ENCODE measurements at regions not wholly inside any gene's neighbourhood (a gene's known extent, or its start where the extent isn't known, plus 50 kb on each side); places are given as distances from the start of the nearest gene placed in this dataset.

DNA sequence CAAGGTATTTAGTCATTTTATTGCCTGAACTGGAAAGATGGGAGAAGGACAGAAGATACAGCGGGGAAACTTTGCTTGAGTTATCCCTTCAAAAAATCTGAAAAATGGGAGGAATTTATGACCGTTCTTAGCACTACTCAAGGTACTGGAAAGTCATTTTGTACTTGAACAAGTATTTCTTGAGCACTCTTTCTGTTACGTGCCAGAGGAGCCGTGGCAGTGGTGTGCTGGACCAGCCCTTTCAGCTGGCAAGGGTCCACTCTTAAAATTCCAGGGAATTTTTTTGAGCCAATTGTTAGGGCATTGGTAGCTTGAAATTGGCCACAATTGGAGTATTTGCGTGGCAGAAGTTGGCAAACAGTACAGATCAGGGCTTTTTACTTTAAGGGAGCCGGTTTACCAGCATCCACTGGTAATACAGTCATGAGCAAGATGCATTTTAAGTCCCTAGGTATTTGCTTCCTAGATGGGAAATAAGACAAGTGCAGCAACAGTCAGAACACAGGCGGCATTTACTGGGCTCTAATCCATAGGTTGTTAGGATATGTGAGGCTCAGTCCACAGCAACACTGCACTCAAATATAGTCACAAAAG lies 145.9 kb upstream of the ST8SIA2 start:
- TF ChIP-seq TOX (CRISPR knock-in tag; IDR thresholded peaks at IDR 0.05; ENCODE audit: borderline replicate concordance) (no peak), ZFP30 (CRISPR knock-in tag; IDR thresholded peaks at IDR 0.05) (no peak)
- no peak for ATAC-seq

DNA sequence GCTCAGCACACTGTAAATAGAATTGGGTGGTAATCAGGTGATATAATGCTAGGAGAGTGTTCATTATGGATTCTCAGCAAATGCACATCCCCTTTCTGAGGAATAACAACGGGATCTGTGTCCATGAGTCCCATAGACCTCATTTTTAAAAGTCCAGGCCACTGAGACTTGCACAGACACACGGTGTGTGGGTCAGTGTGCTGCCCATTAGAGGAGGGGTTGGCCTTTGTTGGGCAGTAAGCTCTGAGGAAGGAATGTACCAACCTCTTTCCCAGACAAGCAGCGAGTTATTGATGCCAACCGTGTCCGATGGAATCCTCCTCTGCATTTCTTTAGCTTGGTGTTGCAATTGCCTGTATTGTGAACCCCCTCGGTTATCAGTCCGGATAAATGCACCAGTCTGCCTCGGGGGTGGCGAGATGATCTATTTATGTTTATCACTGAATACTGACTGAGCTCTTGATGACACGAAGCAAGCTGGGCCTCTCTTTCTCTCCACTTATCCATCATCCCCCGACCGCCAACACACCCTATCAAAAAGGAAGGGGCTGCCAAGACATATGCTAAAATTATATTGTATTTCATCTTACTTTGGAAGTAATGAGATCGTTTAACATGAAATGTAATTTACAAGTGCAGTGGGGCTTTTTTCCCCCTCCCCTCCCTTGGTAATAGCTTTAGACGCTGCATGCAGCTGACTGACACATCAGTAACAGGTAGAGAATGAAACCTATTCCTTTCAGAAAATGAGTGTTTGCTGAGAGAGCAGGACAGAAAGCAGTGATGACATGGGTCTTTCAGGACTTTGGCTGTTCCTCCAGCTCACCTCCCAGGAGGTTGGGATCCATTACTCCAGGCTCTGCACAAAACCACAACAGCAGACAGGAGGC lies 126.6 kb upstream of the ST8SIA2 start:
- ATAC-seq, result no peak
- TF ChIP-seq RARB (CRISPR knock-in tag; IDR thresholded peaks at IDR 0.05) (no peak), CSDC2 (CRISPR knock-in tag; IDR thresholded peaks at IDR 0.05) (no peak), ARNTL (CRISPR knock-in tag; IDR thresholded peaks at IDR 0.05; ENCODE audit: borderline replicate concordance, low read depth) (no peak), GLIS3 (CRISPR knock-in tag; IDR thresholded peaks at IDR 0.05) (no peak), ZNF565 (CRISPR knock-in tag; conservative IDR thresholded peaks at IDR 0.05; ENCODE audit: low read depth) (no peak), BACH2 (CRISPR knock-in tag; IDR thresholded peaks at IDR 0.05; ENCODE audit: borderline replicate concordance) (no peak)
- TF ChIP-seq, protein P1, sequence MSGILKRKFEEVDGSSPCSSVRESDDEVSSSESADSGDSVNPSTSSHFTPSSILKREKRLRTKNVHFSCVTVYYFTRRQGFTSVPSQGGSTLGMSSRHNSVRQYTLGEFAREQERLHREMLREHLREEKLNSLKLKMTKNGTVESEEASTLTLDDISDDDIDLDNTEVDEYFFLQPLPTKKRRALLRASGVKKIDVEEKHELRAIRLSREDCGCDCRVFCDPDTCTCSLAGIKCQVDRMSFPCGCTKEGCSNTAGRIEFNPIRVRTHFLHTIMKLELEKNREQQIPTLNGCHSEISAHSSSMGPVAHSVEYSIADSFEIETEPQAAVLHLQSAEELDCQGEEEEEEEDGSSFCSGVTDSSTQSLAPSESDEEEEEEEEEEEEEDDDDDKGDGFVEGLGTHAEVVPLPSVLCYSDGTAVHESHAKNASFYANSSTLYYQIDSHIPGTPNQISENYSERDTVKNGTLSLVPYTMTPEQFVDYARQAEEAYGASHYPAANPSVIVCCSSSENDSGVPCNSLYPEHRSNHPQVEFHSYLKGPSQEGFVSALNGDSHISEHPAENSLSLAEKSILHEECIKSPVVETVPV (CRISPR knock-in tag; IDR thresholded peaks at IDR 0.05), result no peak

DNA sequence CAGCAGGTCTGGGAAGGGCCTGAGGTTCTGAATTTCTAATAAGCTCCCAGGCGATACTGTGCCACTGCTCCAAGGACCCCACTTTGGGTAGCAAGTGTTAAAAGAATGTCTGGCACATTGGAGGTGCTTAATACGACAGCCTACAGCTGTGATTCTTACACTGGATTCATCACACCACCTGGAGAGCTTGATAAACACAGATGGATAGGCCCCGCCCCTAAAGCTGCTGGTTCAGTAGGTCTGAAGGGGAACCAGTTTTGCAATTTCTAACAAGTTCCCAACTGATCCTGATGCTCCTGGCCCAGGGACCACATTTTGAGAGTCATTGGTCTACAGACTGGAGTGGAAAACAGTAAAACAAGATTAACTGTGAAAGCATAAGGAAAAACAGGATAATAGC lies 124.8 kb upstream of the ST8SIA2 start:
- TF ChIP-seq ISL1 (CRISPR knock-in tag; IDR thresholded peaks at IDR 0.05) (no peak), ZC3H10 (CRISPR knock-in tag; IDR thresholded peaks at IDR 0.05) (no peak), BACH2 (CRISPR knock-in tag; IDR thresholded peaks at IDR 0.05; ENCODE audit: borderline replicate concordance) (no peak), OSR1 (CRISPR knock-in tag; IDR thresholded peaks at IDR 0.05) (no peak), ZNF8 (CRISPR knock-in tag; IDR thresholded peaks at IDR 0.05) (no peak), ESRRG (CRISPR knock-in tag; IDR thresholded peaks at IDR 0.05) (no peak), ZNF565 (CRISPR knock-in tag; conservative IDR thresholded peaks at IDR 0.05; ENCODE audit: low read depth) (no peak), CSDC2 (CRISPR knock-in tag; IDR thresholded peaks at IDR 0.05) (no peak), ZFP3 (CRISPR knock-in tag; IDR thresholded peaks at IDR 0.05) (no peak), PPARA (CRISPR knock-in tag; IDR thresholded peaks at IDR 0.05; ENCODE audit: borderline replicate concordance) (no peak), ZNF70 (CRISPR knock-in tag; IDR thresholded peaks at IDR 0.05) (no peak)
- TF ChIP-seq, protein P2, sequence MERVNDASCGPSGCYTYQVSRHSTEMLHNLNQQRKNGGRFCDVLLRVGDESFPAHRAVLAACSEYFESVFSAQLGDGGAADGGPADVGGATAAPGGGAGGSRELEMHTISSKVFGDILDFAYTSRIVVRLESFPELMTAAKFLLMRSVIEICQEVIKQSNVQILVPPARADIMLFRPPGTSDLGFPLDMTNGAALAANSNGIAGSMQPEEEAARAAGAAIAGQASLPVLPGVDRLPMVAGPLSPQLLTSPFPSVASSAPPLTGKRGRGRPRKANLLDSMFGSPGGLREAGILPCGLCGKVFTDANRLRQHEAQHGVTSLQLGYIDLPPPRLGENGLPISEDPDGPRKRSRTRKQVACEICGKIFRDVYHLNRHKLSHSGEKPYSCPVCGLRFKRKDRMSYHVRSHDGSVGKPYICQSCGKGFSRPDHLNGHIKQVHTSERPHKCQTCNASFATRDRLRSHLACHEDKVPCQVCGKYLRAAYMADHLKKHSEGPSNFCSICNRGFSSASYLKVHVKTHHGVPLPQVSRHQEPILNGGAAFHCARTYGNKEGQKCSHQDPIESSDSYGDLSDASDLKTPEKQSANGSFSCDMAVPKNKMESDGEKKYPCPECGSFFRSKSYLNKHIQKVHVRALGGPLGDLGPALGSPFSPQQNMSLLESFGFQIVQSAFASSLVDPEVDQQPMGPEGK (CRISPR knock-in tag; IDR thresholded peaks at IDR 0.05; ENCODE audit: borderline replicate concordance), result no peak
- TF ChIP-seq, protein P1 (CRISPR knock-in tag; IDR thresholded peaks at IDR 0.05), result no peak
- TF ChIP-seq, protein P3, sequence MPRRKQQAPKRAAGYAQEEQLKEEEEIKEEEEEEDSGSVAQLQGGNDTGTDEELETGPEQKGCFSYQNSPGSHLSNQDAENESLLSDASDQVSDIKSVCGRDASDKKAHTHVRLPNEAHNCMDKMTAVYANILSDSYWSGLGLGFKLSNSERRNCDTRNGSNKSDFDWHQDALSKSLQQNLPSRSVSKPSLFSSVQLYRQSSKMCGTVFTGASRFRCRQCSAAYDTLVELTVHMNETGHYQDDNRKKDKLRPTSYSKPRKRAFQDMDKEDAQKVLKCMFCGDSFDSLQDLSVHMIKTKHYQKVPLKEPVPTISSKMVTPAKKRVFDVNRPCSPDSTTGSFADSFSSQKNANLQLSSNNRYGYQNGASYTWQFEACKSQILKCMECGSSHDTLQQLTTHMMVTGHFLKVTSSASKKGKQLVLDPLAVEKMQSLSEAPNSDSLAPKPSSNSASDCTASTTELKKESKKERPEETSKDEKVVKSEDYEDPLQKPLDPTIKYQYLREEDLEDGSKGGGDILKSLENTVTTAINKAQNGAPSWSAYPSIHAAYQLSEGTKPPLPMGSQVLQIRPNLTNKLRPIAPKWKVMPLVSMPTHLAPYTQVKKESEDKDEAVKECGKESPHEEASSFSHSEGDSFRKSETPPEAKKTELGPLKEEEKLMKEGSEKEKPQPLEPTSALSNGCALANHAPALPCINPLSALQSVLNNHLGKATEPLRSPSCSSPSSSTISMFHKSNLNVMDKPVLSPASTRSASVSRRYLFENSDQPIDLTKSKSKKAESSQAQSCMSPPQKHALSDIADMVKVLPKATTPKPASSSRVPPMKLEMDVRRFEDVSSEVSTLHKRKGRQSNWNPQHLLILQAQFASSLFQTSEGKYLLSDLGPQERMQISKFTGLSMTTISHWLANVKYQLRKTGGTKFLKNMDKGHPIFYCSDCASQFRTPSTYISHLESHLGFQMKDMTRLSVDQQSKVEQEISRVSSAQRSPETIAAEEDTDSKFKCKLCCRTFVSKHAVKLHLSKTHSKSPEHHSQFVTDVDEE (CRISPR knock-in tag; IDR thresholded peaks at IDR 0.05), result no peak
- TF ChIP-seq, protein P4, sequence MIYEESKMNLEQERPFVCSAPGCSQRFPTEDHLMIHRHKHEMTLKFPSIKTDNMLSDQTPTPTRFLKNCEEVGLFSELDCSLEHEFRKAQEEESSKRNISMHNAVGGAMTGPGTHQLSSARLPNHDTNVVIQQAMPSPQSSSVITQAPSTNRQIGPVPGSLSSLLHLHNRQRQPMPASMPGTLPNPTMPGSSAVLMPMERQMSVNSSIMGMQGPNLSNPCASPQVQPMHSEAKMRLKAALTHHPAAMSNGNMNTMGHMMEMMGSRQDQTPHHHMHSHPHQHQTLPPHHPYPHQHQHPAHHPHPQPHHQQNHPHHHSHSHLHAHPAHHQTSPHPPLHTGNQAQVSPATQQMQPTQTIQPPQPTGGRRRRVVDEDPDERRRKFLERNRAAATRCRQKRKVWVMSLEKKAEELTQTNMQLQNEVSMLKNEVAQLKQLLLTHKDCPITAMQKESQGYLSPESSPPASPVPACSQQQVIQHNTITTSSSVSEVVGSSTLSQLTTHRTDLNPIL (CRISPR knock-in tag; IDR thresholded peaks at IDR 0.05; ENCODE audit: low read depth), result no peak
- ATAC-seq, result no peak
